ENCODE measurements at regions not wholly inside any gene's neighbourhood (a gene's known extent, or its start where the extent isn't known, plus 50 kb on each side); places are given as distances from the start of the nearest gene placed in this dataset.

- TF ChIP-seq CTCF (IDR thresholded peaks at IDR 0.05; ENCODE audit: poor library complexity) (no peak), EZH2 (IDR thresholded peaks at IDR 0.05; ENCODE audit: borderline replicate concordance) (no peak), EZH2phosphoT487 (IDR thresholded peaks at IDR 0.05; ENCODE audit: low read depth, severe bottlenecking, unreplicated experiment) (no peak)
Measured at GRCh38 chr4:31130930-31131329, 410.8 kb downstream of the PCDH7 start.
